ENCODE measurements at regions not wholly inside any gene's neighbourhood (a gene's known extent, or its start where the extent isn't known, plus 50 kb on each side); places are given as distances from the start of the nearest gene placed in this dataset.

DNA sequence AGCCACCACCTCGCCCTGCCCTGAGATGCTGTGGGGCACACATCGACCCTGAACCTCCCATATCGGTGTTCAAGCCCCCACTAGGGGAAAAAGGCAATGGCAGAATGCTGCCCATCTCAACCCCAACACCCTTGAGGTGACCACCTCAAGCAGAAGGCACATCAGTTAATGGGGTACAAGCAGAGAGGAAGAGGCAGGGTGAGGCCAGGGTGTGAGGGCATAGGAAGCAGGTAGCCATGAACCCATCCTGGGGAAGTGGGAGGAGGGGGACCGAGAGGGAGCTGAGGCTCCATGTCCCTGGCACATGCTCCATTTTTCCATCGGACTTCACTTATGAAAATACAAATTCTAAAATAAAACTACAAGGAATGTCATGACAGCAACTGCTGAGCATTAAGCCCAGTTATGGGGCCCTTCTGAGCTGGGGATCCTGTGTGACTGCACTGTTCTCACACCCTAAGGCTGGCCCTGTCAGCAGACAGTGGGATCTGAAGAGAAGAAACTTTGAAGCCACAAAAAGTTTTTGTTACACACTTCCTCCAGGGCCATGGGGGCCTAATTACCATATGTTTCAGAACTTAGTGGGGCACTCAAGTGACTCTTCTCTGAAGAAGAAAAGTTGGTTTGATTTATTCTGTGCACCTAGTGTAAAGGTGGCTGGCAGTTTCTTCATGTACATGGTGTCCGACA, 68.2 kb upstream of the FAM241A start:
- TF ChIP-seq, protein P1, sequence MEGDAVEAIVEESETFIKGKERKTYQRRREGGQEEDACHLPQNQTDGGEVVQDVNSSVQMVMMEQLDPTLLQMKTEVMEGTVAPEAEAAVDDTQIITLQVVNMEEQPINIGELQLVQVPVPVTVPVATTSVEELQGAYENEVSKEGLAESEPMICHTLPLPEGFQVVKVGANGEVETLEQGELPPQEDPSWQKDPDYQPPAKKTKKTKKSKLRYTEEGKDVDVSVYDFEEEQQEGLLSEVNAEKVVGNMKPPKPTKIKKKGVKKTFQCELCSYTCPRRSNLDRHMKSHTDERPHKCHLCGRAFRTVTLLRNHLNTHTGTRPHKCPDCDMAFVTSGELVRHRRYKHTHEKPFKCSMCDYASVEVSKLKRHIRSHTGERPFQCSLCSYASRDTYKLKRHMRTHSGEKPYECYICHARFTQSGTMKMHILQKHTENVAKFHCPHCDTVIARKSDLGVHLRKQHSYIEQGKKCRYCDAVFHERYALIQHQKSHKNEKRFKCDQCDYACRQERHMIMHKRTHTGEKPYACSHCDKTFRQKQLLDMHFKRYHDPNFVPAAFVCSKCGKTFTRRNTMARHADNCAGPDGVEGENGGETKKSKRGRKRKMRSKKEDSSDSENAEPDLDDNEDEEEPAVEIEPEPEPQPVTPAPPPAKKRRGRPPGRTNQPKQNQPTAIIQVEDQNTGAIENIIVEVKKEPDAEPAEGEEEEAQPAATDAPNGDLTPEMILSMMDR (IDR thresholded peaks at IDR 0.05; ENCODE audit: insufficient read depth, low read length, poor library complexity, severe bottlenecking) = no peak
- no peak for TF ChIP-seq EZH2phosphoT487 (conservative IDR thresholded peaks at IDR 0.05; ENCODE audit: low read length)
